H1 (cell line): ENCODE measurements at regions not wholly inside any gene's neighbourhood (a gene's known extent, or its start where the extent isn't known, plus 50 kb on each side); places are given as distances from the start of the nearest gene placed in this dataset.

Experiments used
- CTCF ChIA-PET: fragments of 300-600 bp; sonication (Branson Sonifier 250); formaldehyde crosslinking; loops from one replicate; lab custom pipeline; 2021; ENCODE audit not compliant: partially characterized antibody; lab: Charles Lee
- POLR2A ChIA-PET: fragments of 300-600 bp; sonication (Branson Sonifier 250); formaldehyde crosslinking; loops from one replicate; lab custom pipeline; 2021; ENCODE audit warnings: inconsistent platforms; ENCODE audit not compliant: partially characterized antibody; lab: Charles Lee
- DNase-seq, 2 experiments: peaks; one replicate each; pipeline versions ENCODE4 v3.0.0 to v3.0.0-alpha.2; 2010 to 2022; ENCODE audit warnings: low spot score in 2 of 2, low read depth in 1 of 2, mixed read lengths in 1 of 2
- FAIRE-seq: peaks from 2 replicates; lab custom pipeline; 2011; peaks lifted over from hg19 to GRCh38; lab: Jason Lieb, UNC
- H2AFZ ChIP-seq: 2 replicates; pipeline ENCODE4 v1.8.1; 2012; ENCODE audit warnings: low read length, inconsistent platforms
- H2AK5ac ChIP-seq: 2 replicates; pipeline ENCODE4 v1.6.1; 2013; ENCODE audit warnings: low read depth, low read length
- H2BK120ac ChIP-seq: replicated peaks from 2 replicates; pipeline ENCODE3; 2013; ENCODE audit warnings: low read depth, low read length, inconsistent platforms
- H2BK12ac ChIP-seq: 2 replicates; pipeline ENCODE4 v1.6.1; 2013; ENCODE audit warnings: low read depth, low read length
- H2BK15ac ChIP-seq: 2 replicates; pipeline ENCODE4 v1.6.1; 2013; ENCODE audit warnings: low read length
- H2BK20ac ChIP-seq: 2 replicates; pipeline ENCODE4 v1.6.1; 2013; ENCODE audit warnings: low read length
- H2BK5ac ChIP-seq: 2 replicates; pipeline ENCODE4 v1.6.1; 2013; ENCODE audit warnings: low read depth, low read length
- H3K14ac ChIP-seq: 2 replicates; pipeline ENCODE4 v1.6.1; 2013; ENCODE audit warnings: inconsistent platforms; ENCODE audit not compliant: insufficient read length
- H3K18ac ChIP-seq: 2 replicates; pipeline ENCODE4 v1.6.1; 2013; ENCODE audit warnings: low read length; ENCODE audit errors: extremely low read depth
- H3K23ac ChIP-seq: 2 replicates; pipeline ENCODE4 v1.6.1; 2013; ENCODE audit warnings: inconsistent platforms; ENCODE audit not compliant: insufficient read length
- H3K23me2 ChIP-seq: 2 replicates; pipeline ENCODE4 v1.6.1; 2013; ENCODE audit warnings: low read depth, low read length
- H3K27ac ChIP-seq: 2 replicates; pipeline ENCODE4 v1.6.1; 2011; ENCODE audit warnings: low read depth, low read length, inconsistent platforms
- H3K27me3 ChIP-seq, 4 experiments: replicated peaks in 1 of 4; 1 replicate in 1 of 4; 2 replicates in 3 of 4; pipeline versions ENCODE4 v1.6.1 to v1.8.1; 2011 to 2013; ENCODE audit warnings: low read length in 3 of 4, mild to moderate bottlenecking in 3 of 4, inconsistent platforms in 2 of 4, mixed read lengths in 2 of 4, moderate library complexity in 1 of 4; ENCODE audit not compliant: control insufficient read depth in 3 of 4, insufficient read depth in 3 of 4; ENCODE audit errors: extremely low read depth in 1 of 4
- H3K36me3 ChIP-seq, 4 experiments: 2 replicates each; pipeline versions ENCODE4 v1.6.1 to v1.8.1; 2011 to 2013; ENCODE audit warnings: mild to moderate bottlenecking in 4 of 4, low read length in 3 of 4, moderate library complexity in 2 of 4, control low read depth in 1 of 4, inconsistent platforms in 1 of 4; ENCODE audit not compliant: insufficient read depth in 4 of 4, control insufficient read depth in 2 of 4
- H3K4ac ChIP-seq: replicated peaks from 2 replicates; pipeline ENCODE3; 2013; ENCODE audit warnings: low read length, low read depth, mixed read lengths, inconsistent platforms; ENCODE audit not compliant: insufficient read length
- H3K4me1 ChIP-seq, 4 experiments: replicated peaks in 1 of 4; 1 replicate in 1 of 4; 2 replicates in 3 of 4; pipeline versions ENCODE4 v1.6.1 to v1.8.1; 2011 to 2013; ENCODE audit warnings: low read length in 3 of 4, inconsistent platforms in 2 of 4, mixed read lengths in 1 of 4; ENCODE audit not compliant: insufficient read depth in 4 of 4, control insufficient read depth in 3 of 4
- H3K4me2 ChIP-seq, 2 experiments: 2 replicates each; pipeline versions ENCODE4 v1.6.1 to v1.8.1; 2011 to 2013; ENCODE audit warnings: low read depth in 2 of 2, low read length in 2 of 2, control low read depth in 1 of 2, inconsistent platforms in 1 of 2, mild to moderate bottlenecking in 1 of 2; ENCODE audit not compliant: insufficient read depth in 1 of 2
- H3K4me3 ChIP-seq, 4 experiments: fragments of 200-600, 300-600 bp in 1 of 4; sonication (generic), shearing (Covaris generic), sonication (Bioruptor Twin) in 1 of 4; 2 replicates each; pipeline versions ENCODE4 v1.5.1 to v1.8.1; 2011 to 2016; ENCODE audit warnings: low read length in 4 of 4, low read depth in 3 of 4, control low read depth in 2 of 4, inconsistent platforms in 2 of 4, mild to moderate bottlenecking in 2 of 4, mixed read lengths in 1 of 4, moderate library complexity in 1 of 4; ENCODE audit not compliant: insufficient read depth in 2 of 4; ENCODE audit errors: extremely low read depth in 1 of 4
- H3K56ac ChIP-seq: replicated peaks from 2 replicates; pipeline ENCODE3; 2013; ENCODE audit warnings: low read depth, mild to moderate bottlenecking, mixed read lengths, low read length, inconsistent platforms; ENCODE audit not compliant: insufficient read length
- H3K79me1 ChIP-seq: 2 replicates; pipeline ENCODE4 v1.6.1; 2013; ENCODE audit warnings: low read depth, low read length, control low read depth
- H3K79me2 ChIP-seq, 2 experiments: 2 replicates each; pipeline versions ENCODE4 v1.6.1 to v1.8.1; 2012 to 2013; ENCODE audit warnings: low read length in 2 of 2, mild to moderate bottlenecking in 2 of 2, inconsistent platforms in 1 of 2; ENCODE audit not compliant: insufficient read depth in 2 of 2, control insufficient read depth in 1 of 2
- H3K9ac ChIP-seq, 4 experiments: replicated peaks in 1 of 4; 1 replicate in 1 of 4; 2 replicates in 3 of 4; pipeline versions ENCODE4 v1.6.1 to v1.8.1; 2011 to 2013; ENCODE audit warnings: low read depth in 3 of 4, low read length in 3 of 4, control low read depth in 2 of 4, mild to moderate bottlenecking in 2 of 4, moderate library complexity in 2 of 4, inconsistent platforms in 1 of 4; ENCODE audit errors: extremely low read depth in 1 of 4
- H3K9me3 ChIP-seq, 2 experiments: 2 replicates each; pipeline versions ENCODE4 v1.6.1 to v1.8.1; 2012 to 2013; ENCODE audit warnings: mild to moderate bottlenecking in 2 of 2, moderate library complexity in 2 of 2, control low read depth in 1 of 2, inconsistent platforms in 1 of 2, low read depth in 1 of 2, low read length in 1 of 2, mixed read lengths in 1 of 2; ENCODE audit not compliant: insufficient read depth in 2 of 2
- H4K20me1 ChIP-seq, 2 experiments: replicated peaks in 1 of 2; 2 replicates each; pipeline versions ENCODE3 to v1.8.1; 2011 to 2013; ENCODE audit warnings: inconsistent platforms in 2 of 2, low read length in 2 of 2, mild to moderate bottlenecking in 1 of 2; ENCODE audit not compliant: insufficient read depth in 2 of 2, control insufficient read depth in 1 of 2
- H4K5ac ChIP-seq: 2 replicates; pipeline ENCODE4 v1.6.1; 2013; ENCODE audit warnings: low read length, low read depth, mixed read lengths, inconsistent platforms; ENCODE audit not compliant: insufficient read length
- H4K8ac ChIP-seq: 2 replicates; pipeline ENCODE4 v1.8.0; 2013; ENCODE audit warnings: mild to moderate bottlenecking, moderate library complexity, low read length, inconsistent platforms; ENCODE audit not compliant: insufficient read depth; ENCODE audit errors: extremely low read depth
- H4K91ac ChIP-seq: replicated peaks from 2 replicates; pipeline ENCODE3; 2013; ENCODE audit warnings: low read length, mixed read lengths, inconsistent platforms; ENCODE audit not compliant: insufficient read length
- ASH2L ChIP-seq: fragments of 200-600, 300-600 bp; sonication (generic); IDR thresholded peaks from one replicate; pipeline ENCODE4 v1.7.1; 2017; ENCODE audit warnings: low read length
- CHD2 ChIP-seq: IDR thresholded peaks from 2 replicates; pipeline ENCODE4 v1.6.1; 2012; ENCODE audit warnings: low read length, improper control_type of control experiment
- EP300 ChIP-seq, 2 experiments: IDR thresholded peaks; 1 replicate in 1 of 2; 2 replicates in 1 of 2; pipeline ENCODE4 v1.6.1; 2011 to 2012; ENCODE audit warnings: low read depth in 2 of 2, low read length in 2 of 2, mild to moderate bottlenecking in 2 of 2, borderline replicate concordance in 1 of 2, inconsistent platforms in 1 of 2, moderate library complexity in 1 of 2
- JUN ChIP-seq: IDR thresholded peaks from 2 replicates; pipeline ENCODE4 v1.6.1; 2011; ENCODE audit warnings: low read depth, mild to moderate bottlenecking, improper control_type of control experiment, low read length
- KDM1A ChIP-seq: fragments of 200-600, 300-600 bp; sonication (generic); IDR thresholded peaks from 2 replicates; pipeline ENCODE4 v1.7.1; 2016; ENCODE audit warnings: mild to moderate bottlenecking, low read length, borderline replicate concordance
- MAX ChIP-seq: IDR thresholded peaks from 2 replicates; pipeline ENCODE4 v1.6.1; 2012; ENCODE audit warnings: inconsistent platforms
- NRF1 ChIP-seq: IDR thresholded peaks from 2 replicates; pipeline ENCODE4 v1.6.1; 2011; ENCODE audit warnings: mild to moderate bottlenecking, low read depth, low read length, improper control_type of control experiment
- RAD21 ChIP-seq, 2 experiments: IDR thresholded peaks in 1 of 2; conservative IDR thresholded peaks in 1 of 2; 2 replicates each; pipeline ENCODE4 v1.6.1; 2011; ENCODE audit warnings: low read depth in 2 of 2, low read length in 2 of 2, improper control_type of control experiment in 1 of 2, inconsistent platforms in 1 of 2, mild to moderate bottlenecking in 1 of 2, moderate library complexity in 1 of 2
- SRF ChIP-seq: IDR thresholded peaks from 2 replicates; pipeline ENCODE4 v1.6.1; 2011; ENCODE audit warnings: mild to moderate bottlenecking, low read depth, low read length, moderate library complexity
- SUZ12 ChIP-seq: fragments of 200-600 bp; sonication (generic); IDR thresholded peaks from 2 replicates; pipeline ENCODE4 v1.6.1; 2012; ENCODE audit warnings: mild to moderate bottlenecking, inconsistent platforms, low read length, moderate library complexity, mixed read lengths
- TCF12 ChIP-seq: IDR thresholded peaks from 2 replicates; pipeline ENCODE4 v1.6.1; 2011; ENCODE audit warnings: low read depth, mild to moderate bottlenecking, low read length
- ZNF274 ChIP-seq: IDR thresholded peaks from 2 replicates; pipeline ENCODE4 v1.7.0; 2012; ENCODE audit warnings: low read length, borderline replicate concordance; ENCODE audit errors: extremely low read depth
- WGBS, 2 experiments: shearing (Covaris generic) in 1 of 2; methylation state at CpG; one replicate each; pipeline versions ENCODE4 v1.1.6 to v1.1.7; 2013 to 2015; ENCODE audit warnings: low lambda C conversion rate in 2 of 2, mixed read lengths in 2 of 2, inconsistent platforms in 1 of 2, low coverage in 1 of 2, missing lambda C conversion rate in 1 of 2; ENCODE audit not compliant: insufficient replicate concordance in 2 of 2, insufficient coverage in 1 of 2, insufficient read length in 1 of 2; ENCODE audit errors: extremely low coverage in 1 of 2, missing lambda C conversion rate in 1 of 2; 5-methylcytosine and 5-hydroxymethylcytosine counted together
- TF ChIP-seq, protein P1 (sequence below): IDR thresholded peaks from 2 replicates; pipeline ENCODE4 v1.6.1; 2011; ENCODE audit warnings: low read depth, mild to moderate bottlenecking, low read length; ENCODE audit not compliant: insufficient read depth

DNA sequence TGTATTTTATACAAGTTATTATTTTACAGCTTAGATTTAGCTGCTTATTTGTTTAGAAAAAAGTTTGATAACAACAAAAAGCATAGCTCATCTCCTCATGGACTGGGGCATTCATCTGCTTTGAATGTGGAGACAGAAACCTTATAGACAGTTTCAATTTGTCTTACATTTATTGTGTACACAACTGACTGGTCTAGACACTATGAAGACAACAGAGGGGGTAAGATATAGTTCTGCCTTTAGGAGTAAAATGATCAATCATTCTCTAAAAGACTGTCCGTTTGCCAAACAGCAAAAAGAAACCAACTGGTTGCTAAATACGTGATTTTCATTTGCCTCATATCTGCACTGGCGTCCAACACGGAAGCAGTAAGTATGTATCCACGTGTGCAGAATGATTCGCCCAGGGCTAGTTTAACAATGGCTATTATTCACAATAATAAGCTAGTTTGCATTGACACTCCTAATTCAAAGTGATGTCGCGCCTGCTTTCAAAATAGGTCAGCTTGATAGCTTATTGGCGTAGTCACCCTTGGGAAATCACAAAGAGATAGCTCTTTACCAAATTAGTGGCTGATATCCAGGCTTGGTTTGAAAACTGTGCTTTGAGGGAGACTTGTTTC, 153.6 kb downstream of the BMP2 start:
- H3K27me3 ChIP-seq: no peaks in the 10 kb centered on the region
- H3K4me3 ChIP-seq: no peak overlapping the region
- peaks cover 0 to 2% (median 0%) of the 10 kb centered on the region in 4 experiments; a peak in 2 of 7 replicates for H3K4me1 ChIP-seq
- no peaks in the 10 kb centered on the region for H4K20me1 ChIP-seq
- no peaks in the 10 kb centered on the region for H3K79me1 ChIP-seq
- H3K27ac ChIP-seq: no peak overlapping the region
- no peak overlapping the region for H2AFZ ChIP-seq
- H2BK12ac ChIP-seq: no peak overlapping the region
- no peak overlapping the region for H3K9ac ChIP-seq
- DNase-seq: no peak
- no peak overlapping the region for H4K8ac ChIP-seq
- H3K23me2 ChIP-seq: no peaks in the 10 kb centered on the region
- H3K23ac ChIP-seq: no peak overlapping the region
- no peak overlapping the region for H3K56ac ChIP-seq
- no peaks in the 10 kb centered on the region for H3K36me3 ChIP-seq
- no peaks in the 10 kb centered on the region; a peak in 1 of 4 replicates for H3K9me3 ChIP-seq
- ChIA-PET CTCF (interaction anchor here (0.8 to 1.5 kb wide), 6 partner anchors 9 to 294 kb away, joined by 3 to 4 read pairs (median 3); no protein-coding TSS in a partner anchor), POLR2A (no interaction called here)
- no peak overlapping the region for H3K4me2 ChIP-seq
- FAIRE-seq: no peak
- H2BK5ac ChIP-seq: no peak overlapping the region
- H3K79me2 ChIP-seq: no peaks in the 10 kb centered on the region
- H2BK120ac ChIP-seq: no peak overlapping the region
- WGBS, 2 experiments: 94% methylated on average over 9 of the region's 9 CpGs; no CpG with 5 or more reads in 1 of the 2 experiments
- H2AK5ac ChIP-seq: no peak overlapping the region
- H3K18ac ChIP-seq: no peak overlapping the region
- no peak overlapping the region for H2BK20ac ChIP-seq
- no peak overlapping the region for H4K5ac ChIP-seq
- no peak overlapping the region for H2BK15ac ChIP-seq
- H4K91ac ChIP-seq: no peak overlapping the region
- no peak overlapping the region for H3K4ac ChIP-seq
- H3K14ac ChIP-seq: no peak overlapping the region
- no peak for TF ChIP-seq NRF1
- no peak for TF ChIP-seq MAX
- no peak for TF ChIP-seq ASH2L
- TF ChIP-seq SRF: no peak
- TF ChIP-seq EP300 (IDR thresholded peaks at IDR 0.05; ENCODE audit: borderline replicate concordance in 1 of 2, low read depth in 2 of 2, low read length in 2 of 2): no peak
- TF ChIP-seq RAD21 (IDR thresholded peaks at IDR 0.05 in 1 of 2, conservative IDR thresholded peaks at IDR 0.05 in 1 of 2; ENCODE audit: low read depth in 2 of 2, low read length in 2 of 2): no peak
- TF ChIP-seq TCF12: no peak
- no peak for TF ChIP-seq CHD2
- TF ChIP-seq KDM1A: no peak
- no peak for TF ChIP-seq ZNF274
- TF ChIP-seq, protein P1, sequence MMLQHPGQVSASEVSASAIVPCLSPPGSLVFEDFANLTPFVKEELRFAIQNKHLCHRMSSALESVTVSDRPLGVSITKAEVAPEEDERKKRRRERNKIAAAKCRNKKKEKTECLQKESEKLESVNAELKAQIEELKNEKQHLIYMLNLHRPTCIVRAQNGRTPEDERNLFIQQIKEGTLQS: no peak
- no peak for TF ChIP-seq SUZ12
- TF ChIP-seq JUN: no peak
